LNCaP clone FGC (cell line): ENCODE measurements at regions not wholly inside any gene's neighbourhood (a gene's known extent, or its start where the extent isn't known, plus 50 kb on each side); places are given as distances from the start of the nearest gene placed in this dataset.

ENCODE experiments used
- DNase-seq: peaks from one replicate; pipeline ENCODE4 v3.0.0-alpha.2; 2011; ENCODE audit warnings: low read depth
- H3K4me3 ChIP-seq: 2 replicates; pipeline ENCODE4 v1.5.1; 2011; ENCODE audit warnings: mild to moderate bottlenecking, low read depth, low read length, control low read depth
- CTCF ChIP-seq: IDR thresholded peaks from 2 replicates; pipeline ENCODE4 v1.5.1; 2012; ENCODE audit warnings: mild to moderate bottlenecking; ENCODE audit not compliant: control insufficient read depth, insufficient read depth; ENCODE audit errors: extremely low read depth

GRCh38 chr18:40088130-40088529 is 1866.9 kb upstream of the PIK3C3 start:
- H3K4me3 ChIP-seq, result no peak overlapping the region
- TF ChIP-seq CTCF, result no peak
- no peak for DNase-seq

- no peak for DNase-seq
- H3K4me3 ChIP-seq, result no peak overlapping the region
- no peak for TF ChIP-seq CTCF
These were observed 1875.2 kb upstream of the PIK3C3 start for GRCh38 chr18:40079786-40080185.

GRCh38 chr18:40075616-40076015 is 1879.4 kb upstream of the PIK3C3 start:
- TF ChIP-seq CTCF, result no peak
- no peak for DNase-seq
- H3K4me3 ChIP-seq, result no peak overlapping the region

GRCh38 chr18:40072761-40073160 is 1882.3 kb upstream of the PIK3C3 start:
- no peak for DNase-seq
- no peak for TF ChIP-seq CTCF
- no peak overlapping the region for H3K4me3 ChIP-seq

- no peak for TF ChIP-seq CTCF
- no peak overlapping the region for H3K4me3 ChIP-seq
- DNase-seq, result no peak
These were observed 1888.7 kb upstream of the PIK3C3 start for GRCh38 chr18:40066368-40066767.

- no peak for TF ChIP-seq CTCF
- DNase-seq, result no peak
- no peak overlapping the region for H3K4me3 ChIP-seq
These were observed 1891.5 kb upstream of the PIK3C3 start for GRCh38 chr18:40063488-40063887.

- no peak for DNase-seq
- TF ChIP-seq CTCF, result no peak
These were observed 1893.9 kb upstream of the PIK3C3 start for GRCh38 chr18:40061086-40061485.

More at GRCh38 chr18:40061086-40061485, 1893.9 kb upstream of the PIK3C3 start:
- H3K4me3 ChIP-seq, result no peak overlapping the region
